ENCODE measurements at regions not wholly inside any gene's neighbourhood (a gene's known extent, or its start where the extent isn't known, plus 50 kb on each side); places are given as distances from the start of the nearest gene placed in this dataset.

DNA sequence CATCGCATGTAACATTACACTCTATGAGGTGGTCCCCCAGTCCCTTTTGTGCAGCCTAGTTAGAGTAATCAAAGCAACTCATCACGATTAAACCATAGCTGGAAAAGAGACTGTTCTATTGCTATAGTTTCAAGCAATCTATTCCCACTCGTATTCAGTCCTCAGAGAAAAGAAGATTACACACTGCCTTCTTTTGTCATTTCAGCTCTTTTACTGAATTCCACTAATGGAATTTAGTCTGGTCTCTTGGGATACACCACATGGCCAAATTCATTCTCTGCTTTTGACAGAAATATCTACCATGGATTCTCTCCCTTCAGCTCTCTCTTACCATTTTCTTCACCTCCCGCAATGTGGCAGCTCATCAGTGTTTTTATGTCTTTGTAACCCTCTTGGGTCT lies 108.9 kb upstream of the HDAC9 start:
- no peak for TF ChIP-seq MXI1 (IDR thresholded peaks at IDR 0.05; ENCODE audit: low read depth, low read length)
- TF ChIP-seq HDGF (IDR thresholded peaks at IDR 0.05): no peak
- TF ChIP-seq NFXL1 (IDR thresholded peaks at IDR 0.05; ENCODE audit: borderline replicate concordance): no peak
- TF ChIP-seq RCOR1 (conservative IDR thresholded peaks at IDR 0.05; ENCODE audit: low read depth, low read length): no peak
- no peak for TF ChIP-seq RUNX3 (IDR thresholded peaks at IDR 0.05; ENCODE audit: low read length)
- TF ChIP-seq YY1 (IDR thresholded peaks at IDR 0.05; ENCODE audit: low read depth, low read length): no peak
